ENCODE measurements at regions not wholly inside any gene's neighbourhood (a gene's known extent, or its start where the extent isn't known, plus 50 kb on each side); places are given as distances from the start of the nearest gene placed in this dataset.

DNA sequence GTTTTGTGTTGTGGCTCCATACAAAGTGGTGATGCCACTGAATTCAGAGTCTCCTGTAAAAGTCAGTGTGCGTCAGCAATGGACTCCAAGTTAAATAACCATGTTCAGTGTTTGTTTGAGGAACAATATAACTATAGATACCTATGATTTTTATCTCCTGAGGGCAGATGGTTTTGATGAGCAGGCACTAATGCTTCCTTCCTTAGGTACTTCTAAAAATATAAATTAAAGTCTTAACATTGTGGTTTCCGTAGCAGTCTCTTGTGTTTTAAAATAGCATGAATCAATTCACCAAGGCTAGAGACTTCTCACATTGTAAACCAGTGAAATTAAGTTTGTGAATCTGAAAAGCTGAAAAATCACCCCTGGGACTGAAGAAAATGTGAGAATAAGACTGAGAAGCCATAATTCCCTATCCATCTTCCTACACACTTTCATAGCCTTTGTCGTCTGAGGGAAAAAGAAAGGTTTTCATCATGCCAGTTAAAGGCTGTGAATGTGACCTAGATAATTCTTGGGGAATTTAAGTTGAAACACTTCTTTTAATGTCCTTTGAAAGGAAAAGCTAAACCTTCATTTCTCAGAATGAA is 1502.9 kb downstream of the CDH11 start:
- Histone ChIP-seq H3K4me3 (no peak overlapping the region), H3K27ac (no peak overlapping the region), H3K4me1 (ENCODE audit: control insufficient read depth in 1 of 2, low read depth in 2 of 2) (peaks cover 0 to 8% of the 10 kb centered on the region in 2 donors), H3K27me3 (replicated peaks; ENCODE audit: insufficient read depth) (no peaks in the 10 kb centered on the region), H3K9me3 (no peaks in the 10 kb centered on the region), H3K36me3 (no peaks in the 10 kb centered on the region)
- no peak for ATAC-seq (ENCODE audit: insufficient number of reproducible peaks, low FRiP score, low read depth)
- DNase-seq (ENCODE audit: low spot score): no peak
- TF ChIP-seq, protein P1, sequence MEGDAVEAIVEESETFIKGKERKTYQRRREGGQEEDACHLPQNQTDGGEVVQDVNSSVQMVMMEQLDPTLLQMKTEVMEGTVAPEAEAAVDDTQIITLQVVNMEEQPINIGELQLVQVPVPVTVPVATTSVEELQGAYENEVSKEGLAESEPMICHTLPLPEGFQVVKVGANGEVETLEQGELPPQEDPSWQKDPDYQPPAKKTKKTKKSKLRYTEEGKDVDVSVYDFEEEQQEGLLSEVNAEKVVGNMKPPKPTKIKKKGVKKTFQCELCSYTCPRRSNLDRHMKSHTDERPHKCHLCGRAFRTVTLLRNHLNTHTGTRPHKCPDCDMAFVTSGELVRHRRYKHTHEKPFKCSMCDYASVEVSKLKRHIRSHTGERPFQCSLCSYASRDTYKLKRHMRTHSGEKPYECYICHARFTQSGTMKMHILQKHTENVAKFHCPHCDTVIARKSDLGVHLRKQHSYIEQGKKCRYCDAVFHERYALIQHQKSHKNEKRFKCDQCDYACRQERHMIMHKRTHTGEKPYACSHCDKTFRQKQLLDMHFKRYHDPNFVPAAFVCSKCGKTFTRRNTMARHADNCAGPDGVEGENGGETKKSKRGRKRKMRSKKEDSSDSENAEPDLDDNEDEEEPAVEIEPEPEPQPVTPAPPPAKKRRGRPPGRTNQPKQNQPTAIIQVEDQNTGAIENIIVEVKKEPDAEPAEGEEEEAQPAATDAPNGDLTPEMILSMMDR (IDR thresholded peaks at IDR 0.05): no peak

DNA sequence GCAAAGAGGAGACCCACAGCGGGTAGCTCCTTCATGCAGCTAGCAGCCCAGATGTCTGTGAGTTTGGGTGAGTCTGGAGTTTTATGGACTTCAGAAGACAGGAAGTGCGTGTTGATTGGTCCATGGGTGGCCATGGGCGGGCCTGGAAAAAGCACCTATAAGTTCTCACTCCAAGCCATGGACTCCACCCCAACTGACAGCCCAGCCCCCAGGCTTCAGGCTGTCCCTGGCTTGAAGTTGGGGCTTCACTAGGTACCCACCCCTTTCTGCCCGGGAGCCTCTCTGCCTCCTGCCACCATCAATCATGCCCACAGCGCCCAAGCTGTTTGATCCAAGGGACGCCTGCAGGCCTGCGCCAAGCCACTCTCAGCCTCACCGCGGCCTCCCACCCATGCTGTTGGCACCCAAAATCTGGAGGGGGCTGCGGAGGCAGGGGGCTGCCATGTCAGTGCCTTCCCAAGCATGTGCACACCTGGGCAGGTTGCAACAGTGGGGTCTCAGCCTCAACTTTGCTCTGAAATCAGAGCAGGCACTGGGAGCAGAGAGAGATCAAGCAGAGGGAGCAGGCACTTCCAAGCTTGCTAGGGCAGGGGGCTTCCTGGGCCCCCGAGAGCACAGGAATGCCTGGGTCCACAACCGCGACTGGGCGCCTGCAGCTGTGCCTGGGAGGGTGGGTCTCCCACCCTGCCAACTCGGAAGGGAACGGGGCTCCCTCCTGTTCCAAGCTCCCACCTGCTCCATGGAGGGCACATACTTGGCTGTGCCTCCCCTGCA is 1503.7 kb downstream of the CDH11 start:
- no peaks in the 10 kb centered on the region for H3K36me3 ChIP-seq
- peaks cover 0 to 8% of the 10 kb centered on the region in 2 donors for H3K4me1 ChIP-seq (ENCODE audit: control insufficient read depth in 1 of 2, low read depth in 2 of 2)
- ATAC-seq (ENCODE audit: insufficient number of reproducible peaks, low FRiP score, low read depth) (no peak), DNase-seq (ENCODE audit: low spot score) (no peak)
- TF ChIP-seq, protein P1 (IDR thresholded peaks at IDR 0.05): no peak
- no peak overlapping the region for H3K4me3 ChIP-seq
- no peak overlapping the region for H3K27ac ChIP-seq
- H3K9me3 ChIP-seq: no peaks in the 10 kb centered on the region
- H3K27me3 ChIP-seq (replicated peaks; ENCODE audit: insufficient read depth): no peaks in the 10 kb centered on the region

DNA sequence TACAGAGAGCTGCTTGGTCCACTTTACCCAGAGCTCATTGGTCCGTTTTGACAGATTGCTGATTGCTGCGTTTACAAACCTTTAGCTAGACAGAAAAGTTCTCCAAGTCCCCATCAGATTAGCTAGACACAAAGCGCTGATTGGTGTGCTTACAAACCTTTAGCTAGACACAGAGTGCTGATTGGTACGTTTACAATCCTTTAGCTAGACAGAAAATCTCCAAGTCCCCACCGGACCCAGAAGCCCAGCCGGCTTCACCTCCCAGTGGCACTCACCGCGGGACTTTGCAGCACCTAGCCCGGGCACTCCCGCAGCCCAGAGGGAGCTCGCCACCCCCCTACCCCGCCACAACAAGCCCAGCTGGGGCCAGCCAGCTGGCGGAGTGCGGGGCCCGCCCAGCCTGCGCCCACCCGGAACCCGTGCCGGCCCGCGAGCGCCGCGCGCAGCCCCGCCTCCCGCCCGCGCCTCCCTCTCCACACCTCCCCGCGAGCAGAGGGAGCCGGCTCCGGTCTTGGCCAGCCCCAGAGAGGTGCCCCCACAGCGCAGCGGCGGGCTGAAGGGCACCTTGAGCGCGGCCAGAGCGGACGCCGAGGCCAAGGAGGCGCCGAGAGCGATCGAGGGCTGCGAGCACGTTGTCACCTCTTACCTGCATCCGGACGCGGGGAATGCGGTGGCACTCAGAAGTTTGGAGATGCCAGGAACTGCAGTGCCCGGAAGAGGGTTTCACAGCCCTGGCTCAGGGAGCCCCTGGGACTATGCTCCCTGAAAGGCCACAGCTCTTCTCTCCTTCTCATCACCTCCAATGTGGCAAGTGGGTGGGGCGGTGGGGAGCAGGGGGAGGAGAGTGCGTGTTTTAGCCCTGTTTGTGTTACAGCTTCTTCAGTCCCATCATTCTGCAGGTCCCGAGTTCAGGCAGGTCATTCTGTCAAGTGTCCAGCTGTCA is 1504.5 kb downstream of the CDH11 start:
- Histone ChIP-seq H3K27ac (no peak overlapping the region), H3K4me1 (ENCODE audit: control insufficient read depth in 1 of 2, low read depth in 2 of 2) (peaks cover 0 to 8% of the 10 kb centered on the region in 2 donors), H3K4me3 (peak overlapping the region; percentile 43), H3K27me3 (replicated peaks; ENCODE audit: insufficient read depth) (no peaks in the 10 kb centered on the region), H3K9me3 (no peaks in the 10 kb centered on the region), H3K36me3 (no peaks in the 10 kb centered on the region)
- no peak for ATAC-seq (ENCODE audit: insufficient number of reproducible peaks, low FRiP score, low read depth)
- DNase-seq (ENCODE audit: low spot score): no peak
- TF ChIP-seq, protein P1 (IDR thresholded peaks at IDR 0.05): no peak

DNA sequence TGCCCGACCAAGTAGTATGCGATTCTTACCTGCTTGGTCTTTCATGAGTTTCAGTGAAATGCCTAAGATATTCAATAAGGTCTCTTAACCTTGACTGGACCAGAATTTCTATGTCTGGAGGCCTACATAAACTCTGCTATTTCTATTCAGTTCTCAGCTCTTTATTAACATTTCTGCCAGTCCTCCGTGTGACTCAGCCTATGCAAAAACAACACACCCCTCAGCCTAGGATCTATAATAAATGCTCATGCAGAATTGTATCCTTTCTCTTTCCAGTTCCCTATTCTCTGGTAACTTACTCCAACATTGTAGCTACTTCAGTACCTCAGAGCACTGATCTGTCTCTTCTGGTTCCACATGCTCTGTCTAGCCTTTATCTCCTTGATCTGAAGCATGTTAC is 1507.4 kb downstream of the CDH11 start:
- no peak overlapping the region for H3K27ac ChIP-seq
- H3K27me3 ChIP-seq (replicated peaks; ENCODE audit: insufficient read depth): no peaks in the 10 kb centered on the region
- TF ChIP-seq, protein P1 (IDR thresholded peaks at IDR 0.05): no peak
- H3K4me1 ChIP-seq (ENCODE audit: control insufficient read depth in 1 of 2, low read depth in 2 of 2): peaks cover 0 to 8% of the 10 kb centered on the region in 2 donors
- DNase-seq (ENCODE audit: low spot score): no peak
- H3K9me3 ChIP-seq: peaks cover 4% of the 10 kb centered on the region
- no peak for ATAC-seq (ENCODE audit: insufficient number of reproducible peaks, low FRiP score, low read depth)
- H3K36me3 ChIP-seq: no peaks in the 10 kb centered on the region
- no peak overlapping the region for H3K4me3 ChIP-seq

DNA sequence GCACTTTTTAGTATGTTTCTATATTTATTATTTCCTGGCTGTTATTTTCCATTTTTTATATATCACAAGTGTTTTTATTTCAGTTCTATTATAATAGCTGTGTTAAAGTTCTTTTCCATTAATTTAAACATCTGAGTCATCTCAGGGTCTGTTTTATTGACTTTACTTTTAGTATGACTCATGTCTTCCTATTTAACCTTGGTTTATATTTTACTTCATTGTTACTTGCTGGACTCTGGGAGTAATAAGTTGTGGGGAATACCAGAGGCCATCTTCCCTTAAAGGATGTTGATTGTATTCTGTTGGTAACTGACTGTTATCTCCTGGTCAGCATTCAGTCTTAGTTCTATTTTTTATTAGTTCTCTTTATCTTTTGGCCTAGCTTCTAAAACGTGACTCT is 1508.2 kb downstream of the CDH11 start:
- Histone ChIP-seq H3K27me3 (replicated peaks; ENCODE audit: insufficient read depth) (no peaks in the 10 kb centered on the region), H3K4me1 (ENCODE audit: control insufficient read depth in 1 of 2, low read depth in 2 of 2) (peaks cover 0 to 8% of the 10 kb centered on the region in 2 donors), H3K27ac (no peak overlapping the region), H3K36me3 (no peaks in the 10 kb centered on the region), H3K4me3 (no peak overlapping the region), H3K9me3 (peaks cover 4% of the 10 kb centered on the region)
- ATAC-seq (ENCODE audit: insufficient number of reproducible peaks, low FRiP score, low read depth) (no peak), DNase-seq (ENCODE audit: low spot score) (no peak)
- TF ChIP-seq, protein P1 (IDR thresholded peaks at IDR 0.05): no peak
